CD4-positive, alpha-beta T cell treated with Interleukin-6 at 100 ng/mL for 8 hours (primary cell): ENCODE measurements at regions not wholly inside any gene's neighbourhood (a gene's known extent, or its start where the extent isn't known, plus 50 kb on each side); places are given as distances from the start of the nearest gene placed in this dataset.

Experiments
- DNase-seq: peaks from one replicate; pipeline ENCODE4 v3.0.0-alpha.2; 2020; ENCODE audit warnings: mixed read lengths, low spot score

GRCh38 chr13:85286081-85286480 is 513.1 kb downstream of the SLITRK6 start:
- DNase-seq: no peak

GRCh38 chr13:85284349-85284748 is 514.9 kb downstream of the SLITRK6 start:
- DNase-seq: no peak

- DNase-seq: no peak
Measured at GRCh38 chr13:85283408-85283807, 515.8 kb downstream of the SLITRK6 start.

- no peak for DNase-seq
Measured at GRCh38 chr13:85282876-85283275, 516.3 kb downstream of the SLITRK6 start.

- DNase-seq: no peak
Measured at GRCh38 chr13:85278851-85279250, 520.4 kb downstream of the SLITRK6 start.

GRCh38 chr13:85277748-85278147 is 521.5 kb downstream of the SLITRK6 start:
- DNase-seq: no peak

- DNase-seq: no peak
Measured at GRCh38 chr13:85266771-85267170, 532.4 kb downstream of the SLITRK6 start.

- no peak for DNase-seq
Measured at GRCh38 chr13:85266331-85266730, 532.9 kb downstream of the SLITRK6 start.

GRCh38 chr13:85265296-85265695 is 533.9 kb downstream of the SLITRK6 start:
- no peak for DNase-seq

- no peak for DNase-seq
Measured at GRCh38 chr13:85262499-85262898, 536.7 kb downstream of the SLITRK6 start.

GRCh38 chr13:85261757-85262346 is 537.4 kb downstream of the SLITRK6 start:
- no peak for DNase-seq

GRCh38 chr13:85260896-85261295 is 538.3 kb downstream of the SLITRK6 start:
- no peak for DNase-seq

GRCh38 chr13:85255978-85256377 is 543.2 kb downstream of the SLITRK6 start:
- DNase-seq: no peak

- no peak for DNase-seq
Measured at GRCh38 chr13:85254641-85255040, 544.6 kb downstream of the SLITRK6 start.

- DNase-seq: no peak
Measured at GRCh38 chr13:85249151-85249550, 550.1 kb downstream of the SLITRK6 start.

- DNase-seq: no peak
Measured at GRCh38 chr13:85247780-85248179, 551.4 kb downstream of the SLITRK6 start.

- DNase-seq: no peak
Measured at GRCh38 chr13:85243831-85244230, 555.4 kb downstream of the SLITRK6 start.

GRCh38 chr13:85241060-85241459 is 558.2 kb downstream of the SLITRK6 start:
- no peak for DNase-seq

GRCh38 chr13:85236413-85236812 is 562.8 kb downstream of the SLITRK6 start:
- DNase-seq: no peak

GRCh38 chr13:85230691-85231093 is 568.5 kb downstream of the SLITRK6 start:
- no peak for DNase-seq

GRCh38 chr13:85228692-85229091 is 570.5 kb downstream of the SLITRK6 start:
- DNase-seq: no peak

GRCh38 chr13:85223883-85224656 is 575.1 kb downstream of the SLITRK6 start:
- DNase-seq: no peak

- no peak for DNase-seq
Measured at GRCh38 chr13:85216576-85216975, 582.6 kb downstream of the SLITRK6 start.

- DNase-seq: no peak
Measured at GRCh38 chr13:85212692-85213091, 586.5 kb downstream of the SLITRK6 start.
